SJCRH30 (cell line): ENCODE measurements at regions not wholly inside any gene's neighbourhood (a gene's known extent, or its start where the extent isn't known, plus 50 kb on each side); places are given as distances from the start of the nearest gene placed in this dataset.
A peak's percentile ranks its signal among the peaks of the same experiment; 100 is the strongest.

Source experiments
- DNase-seq, 2 experiments: peaks; one replicate each; pipeline ENCODE4 v3.0.0-alpha.2; 2015 to 2020
- H3K27ac ChIP-seq: fragments of 250-450 bp; sonication (Bioruptor Pico); 2 replicates; pipeline ENCODE4 v1.5.1; 2020; ENCODE audit warnings: mild to moderate bottlenecking, moderate library complexity
- H3K27me3 ChIP-seq: fragments of 250-450 bp; sonication (Bioruptor Pico); 2 replicates; pipeline ENCODE4 v1.5.1; 2020; ENCODE audit warnings: mild to moderate bottlenecking, moderate library complexity
- H3K36me3 ChIP-seq: fragments of 250-450 bp; sonication (Bioruptor Pico); 2 replicates; pipeline ENCODE4 v1.5.1; 2020; ENCODE audit warnings: mild to moderate bottlenecking, moderate library complexity
- H3K4me1 ChIP-seq: fragments of 250-450 bp; sonication (Bioruptor Pico); 2 replicates; pipeline ENCODE4 v1.5.1; 2020; ENCODE audit warnings: mild to moderate bottlenecking, moderate library complexity
- H3K4me3 ChIP-seq: fragments of 250-450 bp; sonication (Bioruptor Pico); 2 replicates; pipeline ENCODE4 v1.5.1; 2020; ENCODE audit warnings: mild to moderate bottlenecking, moderate library complexity
- H3K9me3 ChIP-seq: fragments of 250-450 bp; sonication (Bioruptor Pico); replicated peaks from 2 replicates; pipeline ENCODE4 v1.5.1; 2020; ENCODE audit warnings: mild to moderate bottlenecking, moderate library complexity

DNA sequence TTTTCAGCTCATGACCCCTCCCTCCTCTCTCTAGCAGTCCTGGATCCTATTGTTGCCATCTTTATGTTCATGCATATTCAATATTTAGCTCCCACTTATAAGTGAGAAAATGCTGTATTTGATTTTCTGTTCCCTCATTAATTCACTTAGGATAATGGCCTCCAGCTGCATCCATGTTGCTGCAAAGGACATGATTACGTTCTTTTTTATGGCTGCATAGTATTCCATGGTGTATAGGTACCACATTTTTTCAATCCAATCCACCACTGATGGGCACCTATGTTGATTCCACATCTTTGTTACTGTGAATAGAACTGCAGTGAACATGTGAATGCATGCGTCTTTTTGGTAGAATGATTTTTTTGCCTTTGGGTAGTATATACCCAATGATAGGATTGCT is 188.4 kb downstream of the FOXL1 start:
- Histone ChIP-seq H3K9me3 (no peaks in the 10 kb centered on the region; the same call in 1 of the 2 replicates), H3K36me3 (no peaks in the 10 kb centered on the region), H3K27me3 (no peaks in the 10 kb centered on the region)

DNA sequence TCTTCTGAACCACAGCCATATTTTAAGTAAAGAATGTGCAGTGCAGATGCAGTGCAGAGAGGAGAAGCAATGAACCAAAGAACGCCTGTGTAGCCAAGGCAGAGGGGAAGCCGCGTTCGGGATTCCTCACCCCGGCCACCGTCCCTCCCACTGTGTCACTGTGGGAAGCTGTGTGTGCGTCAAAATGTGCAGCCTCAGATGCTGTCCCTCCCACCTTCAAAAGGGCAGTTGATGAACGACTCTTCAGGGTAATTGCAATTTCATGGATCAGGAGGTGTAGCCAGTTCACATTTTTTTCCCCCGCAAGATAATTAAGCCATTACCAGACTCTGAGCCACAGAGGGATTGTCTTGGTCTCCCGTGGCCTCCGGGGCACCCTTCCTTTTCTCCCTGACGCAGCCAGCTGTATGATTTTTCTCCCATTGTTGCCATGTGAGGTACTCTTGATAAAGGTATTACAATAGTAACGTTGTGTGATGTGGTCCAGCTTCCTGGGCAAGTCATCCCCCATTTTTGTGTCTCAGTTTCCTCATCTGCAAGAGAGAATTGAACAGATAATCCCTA is 190.0 kb downstream of the FOXL1 start:
- H3K4me1 ChIP-seq, result peaks cover 52% of the 10 kb centered on the region
- no peaks in the 10 kb centered on the region for H3K36me3 ChIP-seq
- peak overlapping the region; percentile 95 for H3K27ac ChIP-seq
- no peaks in the 10 kb centered on the region; the same call in 1 of the 2 replicates for H3K9me3 ChIP-seq
- H3K4me3 ChIP-seq, result no peak overlapping the region
- no peaks in the 10 kb centered on the region for H3K27me3 ChIP-seq
- peak; percentile 88 to 94 for DNase-seq

More for the DNA sequence above, 188.4 kb downstream of the FOXL1 start:
- DNase-seq, result no peak
- Histone ChIP-seq H3K27ac (peak overlapping the region; percentile 95), H3K4me3 (no peak overlapping the region), H3K4me1 (peaks cover 39% of the 10 kb centered on the region)

DNA sequence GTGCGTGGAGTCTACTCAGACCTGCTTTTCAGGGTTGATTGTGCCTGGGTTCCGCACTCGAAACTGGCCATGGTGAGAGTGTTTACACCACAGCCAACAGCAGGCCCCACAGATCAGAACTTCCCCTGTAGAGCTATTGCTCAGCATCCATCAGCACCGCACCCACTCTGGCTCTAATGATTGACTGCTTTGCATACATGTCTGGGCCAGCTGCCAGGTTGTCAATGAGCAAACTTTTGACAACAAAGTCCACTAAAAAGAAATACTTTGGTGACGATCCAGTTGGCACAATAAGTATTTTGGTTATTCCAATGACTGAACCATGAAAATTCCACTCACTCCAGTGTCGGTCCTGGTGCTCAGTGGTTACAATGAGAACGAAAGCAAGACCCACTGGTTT is 190.7 kb downstream of the FOXL1 start:
- no peaks in the 10 kb centered on the region; the same call in 1 of the 2 replicates for H3K9me3 ChIP-seq
- H3K4me3 ChIP-seq, result no peak overlapping the region
- H3K27ac ChIP-seq, result peak overlapping the region; percentile 95
- no peaks in the 10 kb centered on the region for H3K36me3 ChIP-seq
- peaks cover 58% of the 10 kb centered on the region for H3K4me1 ChIP-seq
- H3K27me3 ChIP-seq, result no peaks in the 10 kb centered on the region
- peak in 1 of 2 experiments; percentile 16 for DNase-seq

DNA sequence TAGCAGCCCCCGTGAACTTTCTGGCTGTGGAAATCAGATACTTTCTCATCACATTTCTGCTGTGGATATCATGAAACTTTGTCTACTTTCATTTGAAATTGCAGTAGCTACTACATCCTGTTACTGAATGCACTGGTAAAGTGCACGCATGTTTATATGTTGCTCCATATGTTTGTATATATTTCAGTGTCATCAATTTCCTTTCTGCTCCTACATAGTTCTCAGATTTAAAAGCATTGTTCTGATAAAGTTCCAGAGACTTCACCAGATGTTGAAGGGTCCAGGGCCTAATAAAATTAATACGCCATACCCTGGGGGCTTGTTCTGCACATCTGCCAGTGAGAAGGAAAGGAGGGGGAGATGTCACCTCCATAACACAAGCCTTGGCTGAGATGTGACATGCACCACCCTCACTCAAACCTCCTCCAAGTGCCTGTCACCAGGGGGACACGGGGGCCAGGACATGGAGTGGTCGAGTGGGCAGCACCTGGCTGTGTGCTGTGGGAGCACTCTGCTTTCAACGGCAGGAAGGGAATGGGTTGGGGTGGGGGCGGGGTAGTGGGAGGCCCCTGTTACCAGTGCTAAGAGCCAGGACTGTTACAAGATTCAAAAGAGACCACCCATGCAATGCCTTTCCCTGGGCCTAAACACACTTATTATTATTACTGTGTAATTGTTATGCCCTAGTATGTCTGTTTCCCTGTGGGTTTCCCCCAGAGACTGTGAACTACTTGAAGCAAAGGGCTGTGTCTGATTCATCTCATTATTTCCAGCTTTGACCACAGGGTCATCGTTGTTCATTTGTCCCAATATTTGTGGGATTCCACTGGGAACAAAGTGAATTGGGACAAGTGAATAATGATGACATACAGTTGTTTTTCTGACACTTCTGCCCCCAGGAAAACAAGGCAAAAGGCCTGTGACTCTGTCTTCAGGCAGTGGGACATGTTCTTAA is 193.4 kb downstream of the FOXL1 start:
- Histone ChIP-seq H3K9me3 (no peaks in the 10 kb centered on the region; the same call in 1 of the 2 replicates), H3K27ac (peak overlapping the region; percentile 97), H3K4me3 (no peak overlapping the region), H3K36me3 (no peaks in the 10 kb centered on the region), H3K4me1 (peaks cover 75% of the 10 kb centered on the region), H3K27me3 (no peaks in the 10 kb centered on the region)
- peak; percentile 65 to 72 for DNase-seq

DNA sequence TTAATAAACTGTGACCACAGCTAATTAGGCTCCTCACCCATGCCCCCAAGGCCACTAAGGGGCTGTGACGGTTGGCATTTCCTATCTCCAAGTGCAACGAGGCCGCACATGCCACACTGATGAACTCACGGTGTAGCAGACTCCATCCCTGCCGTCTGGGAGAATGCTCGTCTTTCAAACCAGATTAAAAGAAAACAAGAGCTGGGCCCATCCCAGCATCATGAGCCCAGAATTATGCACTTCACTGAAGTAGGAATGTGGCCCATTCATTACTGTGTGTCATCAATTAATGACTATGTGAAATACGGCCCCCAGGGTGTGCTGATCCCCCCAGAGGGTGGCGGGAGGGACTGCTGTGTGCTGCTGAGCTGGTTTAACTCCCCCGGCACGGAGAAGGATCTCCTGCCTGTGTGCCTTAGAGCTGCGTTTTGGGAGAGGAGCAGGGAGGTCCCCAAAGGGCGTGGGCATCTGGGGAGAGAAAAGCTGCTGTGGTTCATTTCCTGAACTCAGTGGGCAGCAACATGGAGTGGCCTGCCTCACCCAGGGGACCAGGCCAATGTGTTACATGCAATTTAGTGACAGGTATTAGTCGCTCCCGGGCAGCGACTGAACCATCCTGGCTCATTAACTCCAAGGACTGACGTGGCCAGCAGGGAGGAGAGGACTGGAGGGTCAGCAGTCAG is 194.5 kb downstream of the FOXL1 start:
- Histone ChIP-seq H3K4me1 (peaks cover 75% of the 10 kb centered on the region), H3K27ac (peak overlapping the region; percentile 97), H3K36me3 (no peaks in the 10 kb centered on the region), H3K9me3 (no peaks in the 10 kb centered on the region), H3K27me3 (no peaks in the 10 kb centered on the region), H3K4me3 (no peak overlapping the region)
- peak; percentile 89 for DNase-seq

DNA sequence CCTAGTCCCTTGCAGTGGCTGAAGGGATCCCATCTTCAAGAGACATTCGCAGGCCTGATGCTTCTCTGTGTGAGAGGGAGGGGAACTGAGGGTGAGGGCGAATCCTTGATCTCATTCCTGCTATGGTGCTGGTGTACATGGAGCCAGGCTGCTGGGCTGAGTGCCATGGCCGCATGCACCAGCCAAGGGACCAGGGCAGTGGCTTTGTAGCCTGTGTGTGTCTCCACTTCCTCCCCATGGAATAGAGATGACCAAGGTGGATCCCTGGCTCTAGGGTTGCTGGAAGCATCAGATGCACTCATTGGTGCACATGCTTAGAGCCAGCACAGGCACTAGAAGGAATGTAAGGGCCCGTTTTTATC is 195.0 kb downstream of the FOXL1 start:
- no peak overlapping the region for H3K4me3 ChIP-seq
- peak overlapping the region; percentile 97 for H3K27ac ChIP-seq
- H3K36me3 ChIP-seq, result no peaks in the 10 kb centered on the region
- no peak for DNase-seq
- H3K27me3 ChIP-seq, result no peaks in the 10 kb centered on the region
- H3K4me1 ChIP-seq, result peaks cover 77% of the 10 kb centered on the region
- H3K9me3 ChIP-seq, result no peaks in the 10 kb centered on the region

DNA sequence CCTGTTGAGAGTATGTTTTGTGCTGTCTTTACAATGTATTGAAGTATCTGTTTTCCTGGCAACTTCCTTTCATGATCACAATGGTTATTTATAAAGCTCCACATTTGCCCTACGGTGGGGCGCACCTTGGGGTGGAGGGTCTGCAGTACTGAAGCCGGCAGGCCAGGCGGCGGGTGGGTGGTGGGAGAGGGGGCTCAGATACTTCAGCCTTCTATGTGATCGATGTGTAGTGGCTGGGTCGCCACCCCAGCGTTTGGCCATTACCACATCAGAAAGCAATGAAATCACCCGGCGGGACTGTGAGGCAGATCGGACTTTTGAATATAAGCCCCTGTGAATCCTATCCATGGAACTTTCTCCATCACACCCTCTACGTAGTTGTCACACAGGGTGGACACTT is 196.6 kb downstream of the FOXL1 start:
- H3K27me3 ChIP-seq, result no peaks in the 10 kb centered on the region

DNA sequence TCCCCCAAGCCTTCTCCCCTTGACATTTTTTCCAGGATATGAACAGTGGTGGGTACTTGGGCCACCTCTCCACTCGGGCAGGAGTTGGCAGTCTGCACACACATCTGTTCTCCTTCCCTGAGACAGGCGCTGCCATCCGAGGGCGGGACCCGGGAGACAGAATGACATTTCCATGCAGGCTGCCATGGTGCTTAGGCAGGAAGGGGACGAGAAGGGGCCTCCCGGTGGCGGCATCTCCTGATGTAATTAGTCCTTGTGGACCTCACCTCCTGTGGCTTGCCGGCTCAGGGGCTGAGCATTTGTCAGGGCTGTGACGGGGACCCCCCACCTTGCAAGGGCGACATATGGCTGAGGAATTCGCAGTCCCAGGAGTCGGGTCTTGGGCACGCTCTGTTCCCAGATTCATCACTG is 197.2 kb downstream of the FOXL1 start:
- peak; percentile 47 to 51 for DNase-seq
- peaks cover 62% of the 10 kb centered on the region for H3K4me1 ChIP-seq
- no peak overlapping the region for H3K4me3 ChIP-seq
- peak overlapping the region; percentile 1; the same call in 1 of the 2 replicates for H3K27ac ChIP-seq
- no peaks in the 10 kb centered on the region for H3K36me3 ChIP-seq
- H3K27me3 ChIP-seq, result no peaks in the 10 kb centered on the region
- no peaks in the 10 kb centered on the region for H3K9me3 ChIP-seq

More for the DNA sequence above, 196.6 kb downstream of the FOXL1 start:
- Histone ChIP-seq H3K4me1 (peaks cover 62% of the 10 kb centered on the region), H3K36me3 (no peaks in the 10 kb centered on the region), H3K9me3 (no peaks in the 10 kb centered on the region), H3K27ac (peak overlapping the region; percentile 1; the same call in 1 of the 2 replicates), H3K4me3 (no peak overlapping the region)
- DNase-seq, result no peak

DNA sequence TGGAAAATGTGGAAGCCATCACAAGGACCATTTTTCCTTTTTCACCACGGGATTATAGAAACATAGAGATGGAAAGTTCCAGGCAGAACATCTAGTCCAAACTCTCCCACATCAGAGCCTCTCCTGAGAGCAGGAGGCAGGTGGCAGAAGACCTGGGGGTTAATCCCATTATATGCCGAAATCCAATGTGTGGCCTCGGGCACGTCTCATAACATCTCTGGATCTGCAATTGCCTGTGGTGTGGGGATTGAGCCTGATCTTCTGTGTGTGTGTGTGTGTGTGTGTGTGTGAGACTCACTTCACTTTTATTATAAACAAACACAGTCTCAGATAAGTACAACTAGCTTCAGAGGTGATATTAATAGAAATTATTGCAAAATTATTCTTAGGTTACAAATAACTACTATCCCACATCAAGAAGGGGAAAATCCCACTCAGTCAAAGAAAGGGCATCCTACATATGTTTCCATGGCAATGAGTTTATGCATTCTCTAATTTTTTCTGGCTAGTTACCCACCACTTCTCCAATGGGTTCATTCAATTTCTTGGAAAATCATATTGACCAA is 199.1 kb downstream of the FOXL1 start:
- peak; percentile 51 to 77 for DNase-seq
- no peak overlapping the region for H3K4me3 ChIP-seq
- H3K36me3 ChIP-seq, result no peaks in the 10 kb centered on the region
- H3K27me3 ChIP-seq, result no peaks in the 10 kb centered on the region
- peak overlapping the region; percentile 31 for H3K27ac ChIP-seq
- no peaks in the 10 kb centered on the region for H3K9me3 ChIP-seq
- peaks cover 43% of the 10 kb centered on the region for H3K4me1 ChIP-seq

DNA sequence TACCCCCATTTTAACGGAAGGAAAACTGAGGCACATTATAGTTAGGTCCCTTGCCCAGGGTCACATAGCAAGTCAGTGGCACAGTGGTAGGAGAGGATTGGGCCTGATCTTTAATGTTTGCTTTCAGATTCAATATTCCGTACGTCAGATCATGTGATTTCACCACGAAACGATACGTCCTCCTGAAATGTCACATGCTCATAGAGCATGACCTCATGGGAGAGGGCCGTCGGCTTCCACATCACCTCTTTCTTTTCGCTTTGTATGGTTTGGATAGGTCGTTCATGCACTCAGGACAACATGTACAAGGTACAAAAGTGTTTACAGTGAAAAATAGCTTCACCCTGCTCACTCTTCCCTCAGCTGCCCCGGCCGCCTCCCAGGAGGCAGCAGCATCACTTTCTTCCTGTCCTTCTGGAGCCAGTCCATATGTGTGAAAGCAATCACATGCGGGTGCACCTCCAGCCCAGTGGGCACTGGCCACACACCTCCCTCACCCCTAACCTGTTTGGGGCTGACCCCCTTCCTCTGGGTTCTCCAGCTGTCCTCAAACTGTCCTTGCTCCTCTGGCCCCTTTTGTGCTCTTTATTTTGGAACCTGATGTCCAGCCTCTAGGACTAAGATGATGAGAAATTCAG is 199.9 kb downstream of the FOXL1 start:
- Histone ChIP-seq H3K27me3 (no peaks in the 10 kb centered on the region), H3K9me3 (no peaks in the 10 kb centered on the region), H3K36me3 (no peaks in the 10 kb centered on the region), H3K4me3 (no peak overlapping the region), H3K4me1 (peaks cover 40% of the 10 kb centered on the region), H3K27ac (peak overlapping the region; percentile 31)
- DNase-seq, result no peak

DNA sequence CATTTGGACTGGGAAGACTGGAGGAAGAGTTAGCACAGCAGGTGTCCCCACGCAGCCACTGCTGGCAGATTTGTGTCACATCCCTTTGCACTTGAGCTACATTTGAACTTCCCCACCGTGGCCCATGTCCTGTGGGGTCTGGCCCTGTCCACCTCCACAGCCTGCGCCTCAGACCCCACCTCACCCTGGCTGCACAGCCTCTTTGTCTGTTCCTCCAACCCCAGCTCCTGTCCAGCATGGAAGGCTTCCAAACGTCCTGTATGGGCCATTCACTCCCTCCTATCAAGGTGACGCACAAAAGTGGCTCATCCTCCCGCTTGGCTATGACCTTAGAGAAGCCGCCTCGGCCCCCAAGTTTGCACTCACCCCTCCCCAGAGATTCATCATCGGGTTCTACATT is 200.6 kb downstream of the FOXL1 start:
- DNase-seq, result no peak
- Histone ChIP-seq H3K4me3 (no peak overlapping the region), H3K9me3 (no peaks in the 10 kb centered on the region), H3K4me1 (peaks cover 32% of the 10 kb centered on the region), H3K36me3 (no peaks in the 10 kb centered on the region), H3K27ac (no peak overlapping the region), H3K27me3 (no peaks in the 10 kb centered on the region)

DNA sequence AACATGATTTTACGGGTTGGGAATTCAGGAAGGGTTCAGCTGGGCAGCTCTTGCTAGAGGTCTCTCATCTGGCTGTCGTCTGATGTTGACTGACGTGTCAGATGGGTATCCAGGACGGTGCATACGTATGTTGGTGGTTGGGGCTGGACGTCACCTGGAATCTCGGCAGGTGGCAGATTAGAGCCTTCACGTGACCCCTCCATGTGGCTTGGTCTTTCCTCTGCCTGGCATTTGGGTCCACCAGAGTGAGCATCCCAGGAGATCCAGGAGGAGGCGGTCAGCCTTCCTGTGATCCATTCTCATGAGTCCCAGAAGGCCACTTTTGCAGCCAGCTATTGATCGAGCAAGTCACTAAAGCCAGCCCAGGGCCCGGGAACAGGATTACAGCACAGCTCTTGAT is 202.7 kb downstream of the FOXL1 start:
- Histone ChIP-seq H3K27me3 (no peaks in the 10 kb centered on the region), H3K36me3 (no peaks in the 10 kb centered on the region), H3K4me1 (peaks cover 16% of the 10 kb centered on the region), H3K27ac (no peak overlapping the region), H3K4me3 (no peak overlapping the region), H3K9me3 (no peaks in the 10 kb centered on the region)
- DNase-seq, result no peak

DNA sequence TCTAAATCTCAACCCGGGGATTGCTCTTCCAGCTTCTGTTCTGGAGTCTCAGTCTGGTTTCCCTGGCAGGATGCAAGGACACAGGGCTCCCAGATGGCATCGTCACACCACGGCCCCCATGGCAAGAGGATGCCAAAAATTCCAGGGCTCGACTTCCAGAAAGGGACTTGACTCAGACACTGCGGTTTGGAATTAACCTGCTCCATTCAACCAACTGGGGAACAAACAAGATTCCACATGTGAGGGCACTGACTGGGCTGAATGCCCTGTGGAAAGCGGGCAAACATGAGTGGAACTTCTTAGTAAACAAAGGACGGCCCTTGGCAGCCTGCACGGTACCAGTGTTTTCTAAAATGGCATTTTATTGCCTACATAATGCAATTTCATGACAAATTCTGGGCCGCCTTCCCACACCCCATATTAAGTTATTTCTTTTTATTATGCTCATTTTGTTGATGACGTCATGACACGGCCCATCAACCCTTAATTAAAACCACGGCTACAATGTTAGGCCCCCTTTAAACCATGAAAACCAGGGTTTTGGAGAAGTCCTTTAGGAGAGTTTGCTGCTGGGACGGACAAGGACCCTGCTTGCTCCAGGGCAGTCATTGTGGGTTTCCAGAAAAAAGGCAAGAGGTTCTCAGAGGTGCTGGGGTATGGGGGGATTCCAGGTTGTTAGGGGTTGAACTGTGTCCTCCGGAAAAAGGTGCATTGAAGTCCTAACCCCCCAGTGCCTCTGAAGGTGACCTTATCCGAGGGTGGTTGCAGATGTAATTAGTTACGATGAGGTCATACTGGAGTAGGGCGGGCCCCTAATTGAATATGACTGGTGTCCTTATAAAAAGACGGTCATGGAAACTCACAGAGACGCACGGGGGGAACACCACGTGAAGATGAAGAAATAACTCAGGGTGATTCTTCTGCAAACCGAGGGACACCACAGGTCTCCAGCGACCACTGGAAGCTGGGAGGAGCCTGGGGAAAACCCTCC is 205.6 kb downstream of the FOXL1 start:
- Histone ChIP-seq H3K36me3 (no peaks in the 10 kb centered on the region), H3K27me3 (no peaks in the 10 kb centered on the region), H3K4me3 (no peak overlapping the region), H3K9me3 (no peaks in the 10 kb centered on the region), H3K4me1 (no peaks in the 10 kb centered on the region), H3K27ac (no peak overlapping the region)
- DNase-seq, result no peak
